ENCODE measurements at regions not wholly inside any gene's neighbourhood (a gene's known extent, or its start where the extent isn't known, plus 50 kb on each side); places are given as distances from the start of the nearest gene placed in this dataset.

GRCh38 chr17:27385626-27386025, 70.6 kb upstream of the KSR1 start:
- no peak overlapping the region for H3K27ac ChIP-seq
- TF ChIP-seq CTCF (conservative IDR thresholded peaks at IDR 0.05) = no peak

GRCh38 chr17:27386206-27387075, 69.8 kb upstream of the KSR1 start:
- no peak overlapping the region for H3K27ac ChIP-seq
- no peak for TF ChIP-seq CTCF (conservative IDR thresholded peaks at IDR 0.05)

- TF ChIP-seq CTCF (conservative IDR thresholded peaks at IDR 0.05) = no peak
- H3K27ac ChIP-seq = no peak overlapping the region
Observed at GRCh38 chr17:27389542-27390140, 66.6 kb upstream of the KSR1 start.

- no peak overlapping the region for H3K27ac ChIP-seq
- TF ChIP-seq CTCF (conservative IDR thresholded peaks at IDR 0.05) = no peak
Observed at GRCh38 chr17:27390540-27390939, 65.7 kb upstream of the KSR1 start.

GRCh38 chr17:27391427-27391826, 64.8 kb upstream of the KSR1 start:
- H3K27ac ChIP-seq = no peak overlapping the region
- no peak for TF ChIP-seq CTCF (conservative IDR thresholded peaks at IDR 0.05)

- no peak overlapping the region for H3K27ac ChIP-seq
- no peak for TF ChIP-seq CTCF (conservative IDR thresholded peaks at IDR 0.05)
Observed at GRCh38 chr17:27396045-27396444, 60.2 kb upstream of the KSR1 start.

GRCh38 chr17:27396941-27397340, 59.3 kb upstream of the KSR1 start:
- H3K27ac ChIP-seq = no peak overlapping the region
- no peak for TF ChIP-seq CTCF (conservative IDR thresholded peaks at IDR 0.05)

All from VCaP (cell line).